ENCODE measurements at regions not wholly inside any gene's neighbourhood (a gene's known extent, or its start where the extent isn't known, plus 50 kb on each side); places are given as distances from the start of the nearest gene placed in this dataset.

- no peak overlapping the region for H3K27ac ChIP-seq
- H3K4me3 ChIP-seq, result no peak overlapping the region
- no peaks in the 10 kb centered on the region for H3K36me3 ChIP-seq (ENCODE audit: insufficient read depth in 1 of 2, low read depth in 1 of 2)
- DNase-seq (no peak), ATAC-seq (no peak)
- intact Hi-C loops (cut with DNase I), result no loop called here
- WGBS, 3 donors, result 44 to 52% (median 50%) methylated on average over 2 of the region's 2 CpGs
- TF ChIP-seq, protein P1, sequence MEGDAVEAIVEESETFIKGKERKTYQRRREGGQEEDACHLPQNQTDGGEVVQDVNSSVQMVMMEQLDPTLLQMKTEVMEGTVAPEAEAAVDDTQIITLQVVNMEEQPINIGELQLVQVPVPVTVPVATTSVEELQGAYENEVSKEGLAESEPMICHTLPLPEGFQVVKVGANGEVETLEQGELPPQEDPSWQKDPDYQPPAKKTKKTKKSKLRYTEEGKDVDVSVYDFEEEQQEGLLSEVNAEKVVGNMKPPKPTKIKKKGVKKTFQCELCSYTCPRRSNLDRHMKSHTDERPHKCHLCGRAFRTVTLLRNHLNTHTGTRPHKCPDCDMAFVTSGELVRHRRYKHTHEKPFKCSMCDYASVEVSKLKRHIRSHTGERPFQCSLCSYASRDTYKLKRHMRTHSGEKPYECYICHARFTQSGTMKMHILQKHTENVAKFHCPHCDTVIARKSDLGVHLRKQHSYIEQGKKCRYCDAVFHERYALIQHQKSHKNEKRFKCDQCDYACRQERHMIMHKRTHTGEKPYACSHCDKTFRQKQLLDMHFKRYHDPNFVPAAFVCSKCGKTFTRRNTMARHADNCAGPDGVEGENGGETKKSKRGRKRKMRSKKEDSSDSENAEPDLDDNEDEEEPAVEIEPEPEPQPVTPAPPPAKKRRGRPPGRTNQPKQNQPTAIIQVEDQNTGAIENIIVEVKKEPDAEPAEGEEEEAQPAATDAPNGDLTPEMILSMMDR (IDR thresholded peaks at IDR 0.05), result no peak
- H3K4me1 ChIP-seq, result no peaks in the 10 kb centered on the region
- no peaks in the 10 kb centered on the region for H3K9me3 ChIP-seq
- no peaks in the 10 kb centered on the region for H3K27me3 ChIP-seq (ENCODE audit: insufficient read depth in 3 of 3, low read length in 2 of 3)
These were observed 627.3 kb upstream of the NUDT12 start for GRCh38 chr5:104189909-104190308.

DNA sequence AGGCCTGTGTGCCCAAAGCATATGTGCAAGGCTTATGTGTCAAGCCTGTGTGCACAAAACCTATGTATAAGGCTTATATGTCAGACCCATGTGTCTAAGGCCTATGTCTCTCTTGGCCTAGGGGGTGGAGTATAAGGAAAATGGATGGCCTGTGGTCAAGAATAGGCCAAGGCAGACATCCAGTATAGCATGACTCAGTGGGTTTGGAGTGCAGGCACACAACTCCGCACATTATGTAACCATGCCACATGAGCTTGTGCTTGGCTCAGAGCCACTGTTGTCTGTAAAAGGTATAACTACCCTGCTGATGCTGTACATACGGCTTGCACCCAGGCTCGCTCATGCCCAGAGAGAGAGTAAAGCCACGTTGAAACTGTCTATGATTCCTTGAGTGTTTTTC lies 626.4 kb upstream of the NUDT12 start:
- WGBS, 3 donors, result 68 to 83% (median 82%) methylated on average over 4 of the region's 4 CpGs
- Histone ChIP-seq H3K27ac (no peak overlapping the region), H3K27me3 (ENCODE audit: insufficient read depth in 3 of 3, low read length in 2 of 3) (no peaks in the 10 kb centered on the region), H3K36me3 (ENCODE audit: insufficient read depth in 1 of 2, low read depth in 1 of 2) (no peaks in the 10 kb centered on the region), H3K4me3 (no peak overlapping the region), H3K9me3 (no peaks in the 10 kb centered on the region), H3K4me1 (no peaks in the 10 kb centered on the region)
- intact Hi-C loops (cut with DNase I), result no loop called here
- no peak for DNase-seq
- ATAC-seq, result peak in 2 of 4 donors; percentile 29 to 73
- TF ChIP-seq, protein P1 (IDR thresholded peaks at IDR 0.05), result no peak

GRCh38 chr5:104187656-104188055 lies 625.1 kb upstream of the NUDT12 start:
- DNase-seq (no peak), ATAC-seq (no peak)
- Histone ChIP-seq H3K27me3 (ENCODE audit: insufficient read depth in 3 of 3, low read length in 2 of 3) (no peaks in the 10 kb centered on the region), H3K4me3 (no peak overlapping the region), H3K4me1 (no peaks in the 10 kb centered on the region), H3K36me3 (ENCODE audit: insufficient read depth in 1 of 2, low read depth in 1 of 2) (no peaks in the 10 kb centered on the region), H3K9me3 (no peaks in the 10 kb centered on the region), H3K27ac (no peak overlapping the region)
- TF ChIP-seq, protein P1 (IDR thresholded peaks at IDR 0.05), result no peak
- WGBS, 3 donors, result 93 to 96% (median 95%) methylated on average over 2 of the region's 2 CpGs
- intact Hi-C loops (cut with DNase I), result no loop called here

GRCh38 chr5:104186510-104186909 lies 623.9 kb upstream of the NUDT12 start:
- WGBS, 3 donors, result 79 to 83% (median 80%) methylated on average over 4 of the region's 4 CpGs

DNA sequence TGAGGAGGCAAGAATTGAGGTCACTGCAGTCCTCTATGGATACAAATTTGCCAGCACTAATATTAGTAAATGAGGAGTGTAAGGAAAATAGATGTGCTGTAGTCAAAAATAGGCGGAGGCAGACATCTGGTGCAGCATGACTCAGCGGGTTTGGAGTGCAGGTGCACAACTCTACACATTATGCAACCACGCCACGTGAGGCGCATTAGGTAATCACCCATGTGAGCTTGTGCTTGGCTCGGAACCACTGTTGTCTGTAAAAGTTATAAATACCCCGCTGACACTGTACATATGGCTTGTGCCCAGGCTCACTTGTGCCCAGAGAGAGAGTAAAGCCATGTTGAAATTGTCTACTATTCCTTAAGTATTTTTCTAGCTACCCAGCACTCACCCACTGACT lies 623.5 kb upstream of the NUDT12 start:
- intact Hi-C loops (cut with DNase I), result no loop called here
- Histone ChIP-seq H3K4me3 (no peak overlapping the region), H3K4me1 (no peaks in the 10 kb centered on the region), H3K9me3 (no peaks in the 10 kb centered on the region), H3K27me3 (ENCODE audit: insufficient read depth in 3 of 3, low read length in 2 of 3) (no peaks in the 10 kb centered on the region), H3K36me3 (ENCODE audit: insufficient read depth in 1 of 2, low read depth in 1 of 2) (no peaks in the 10 kb centered on the region), H3K27ac (peak overlapping the region; percentile 62)
- DNase-seq, result peak; percentile 61 to 82
- WGBS, 3 donors, result 54 to 77% (median 58%) methylated on average over 7 of the region's 7 CpGs
- peak; percentile 89 to 95 (median 93) for ATAC-seq
- TF ChIP-seq, protein P1 (IDR thresholded peaks at IDR 0.05), result no peak

More at GRCh38 chr5:104186510-104186909, 623.9 kb upstream of the NUDT12 start:
- Histone ChIP-seq H3K4me3 (no peak overlapping the region), H3K27ac (peak overlapping the region; percentile 43), H3K27me3 (ENCODE audit: insufficient read depth in 3 of 3, low read length in 2 of 3) (no peaks in the 10 kb centered on the region), H3K9me3 (no peaks in the 10 kb centered on the region), H3K4me1 (no peaks in the 10 kb centered on the region), H3K36me3 (ENCODE audit: insufficient read depth in 1 of 2, low read depth in 1 of 2) (no peaks in the 10 kb centered on the region)
- no peak for DNase-seq
- TF ChIP-seq, protein P1 (IDR thresholded peaks at IDR 0.05), result no peak
- intact Hi-C loops (cut with DNase I), result no loop called here
- no peak for ATAC-seq
